Karpas-422 (cell line): ENCODE measurements at regions not wholly inside any gene's neighbourhood (a gene's known extent, or its start where the extent isn't known, plus 50 kb on each side); places are given as distances from the start of the nearest gene placed in this dataset.

Experiments used
- DNase-seq: peaks from one replicate; pipeline ENCODE4 v3.0.0-alpha.2; 2015
- H2AFZ ChIP-seq: fragments of 200-600 bp; sonication (generic); 2 replicates; pipeline ENCODE4 v1.6.1; 2014; ENCODE audit warnings: antibody characterized with exemption, low read length, mixed read lengths
- H3K27ac ChIP-seq: fragments of 200-600 bp; sonication (generic); 2 replicates; pipeline ENCODE4 v1.5.1; 2014; ENCODE audit warnings: mild to moderate bottlenecking, low read length, moderate library complexity
- H3K27me3 ChIP-seq: fragments of 200-600 bp; sonication (generic); 2 replicates; pipeline ENCODE4 v1.6.1; 2014; ENCODE audit warnings: low read length, mixed read lengths
- H3K36me3 ChIP-seq: fragments of 200-600 bp; sonication (generic); 2 replicates; pipeline ENCODE4 v1.6.1; 2014; ENCODE audit warnings: low read length, mixed read lengths; ENCODE audit not compliant: insufficient read depth
- H3K4me1 ChIP-seq: fragments of 200-600 bp; sonication (generic); 2 replicates; pipeline ENCODE4 v1.6.1; 2014; ENCODE audit warnings: mild to moderate bottlenecking, low read length, mixed read lengths
- H3K4me2 ChIP-seq: fragments of 200-600 bp; sonication (generic); 2 replicates; pipeline ENCODE4 v1.6.1; 2014; ENCODE audit warnings: low read length, low read depth, mild to moderate bottlenecking; ENCODE audit not compliant: poor library complexity, severe bottlenecking
- H3K4me3 ChIP-seq: fragments of 200-600 bp; sonication (generic); 2 replicates; pipeline ENCODE4 v1.5.1; 2014; ENCODE audit warnings: mild to moderate bottlenecking, antibody characterized with exemption, low read length, mixed read lengths
- H3K79me2 ChIP-seq: fragments of 200-600 bp; sonication (generic); 2 replicates; pipeline ENCODE4 v1.6.1; 2014; ENCODE audit warnings: mild to moderate bottlenecking, low read length, mixed read lengths
- H3K9ac ChIP-seq: fragments of 200-600 bp; sonication (generic); 2 replicates; pipeline ENCODE4 v1.6.0; 2014; ENCODE audit warnings: low read length
- H3K9me2 ChIP-seq: fragments of 200-600 bp; sonication (generic), shearing (Covaris generic); replicated peaks from 2 replicates; pipeline ENCODE4 v1.6.0; 2014; ENCODE audit warnings: mild to moderate bottlenecking, low read length, moderate library complexity; ENCODE audit not compliant: insufficient read depth
- H3K9me3 ChIP-seq: fragments of 300-700, 200-600 bp; sonication (generic); 2 replicates; pipeline ENCODE4 v1.6.1; 2014; ENCODE audit warnings: low read length, mixed read lengths
- H4K20me1 ChIP-seq: fragments of 200-600 bp; sonication (generic); 2 replicates; pipeline ENCODE4 v1.6.1; 2014; ENCODE audit warnings: mild to moderate bottlenecking, antibody characterized with exemption, low read length, low read depth; ENCODE audit not compliant: insufficient read depth

GRCh38 chr7:156089222-156089621 is 277.0 kb upstream of the SHH start:
- no peak for DNase-seq
- Histone ChIP-seq H3K4me3 (no peak overlapping the region), H3K9ac (no peak overlapping the region), H3K9me2 (no peaks in the 10 kb centered on the region), H4K20me1 (no peaks in the 10 kb centered on the region), H3K9me3 (no peaks in the 10 kb centered on the region), H3K79me2 (no peaks in the 10 kb centered on the region), H3K27me3 (no peaks in the 10 kb centered on the region), H3K4me1 (no peaks in the 10 kb centered on the region), H3K27ac (no peak overlapping the region), H2AFZ (no peak overlapping the region), H3K36me3 (no peaks in the 10 kb centered on the region), H3K4me2 (no peak overlapping the region)

DNA sequence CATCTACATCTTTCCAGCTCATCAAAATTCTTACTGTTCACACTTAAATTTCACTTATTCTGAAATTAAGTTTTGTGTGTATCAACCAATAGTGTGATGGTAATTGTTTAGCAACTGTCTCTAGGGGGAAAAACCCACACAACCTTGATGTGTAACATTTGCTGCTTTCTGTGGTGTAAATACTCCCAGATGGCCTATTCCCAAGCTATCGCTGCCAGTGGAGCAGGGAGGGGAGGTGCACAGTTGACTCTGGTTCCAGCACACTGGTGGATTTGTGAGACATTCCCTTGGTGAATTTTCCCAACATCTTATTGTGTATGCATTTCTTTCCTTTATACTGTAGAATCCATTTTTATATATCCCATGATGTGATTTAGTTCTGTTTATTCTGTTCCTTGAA is 275.9 kb upstream of the SHH start:
- Histone ChIP-seq H3K9me2 (no peaks in the 10 kb centered on the region), H3K4me1 (no peaks in the 10 kb centered on the region), H3K9me3 (no peaks in the 10 kb centered on the region), H3K27ac (no peak overlapping the region), H3K9ac (no peak overlapping the region), H2AFZ (no peak overlapping the region), H3K27me3 (no peaks in the 10 kb centered on the region), H3K4me3 (no peak overlapping the region), H3K4me2 (no peak overlapping the region), H3K36me3 (no peaks in the 10 kb centered on the region), H3K79me2 (no peaks in the 10 kb centered on the region), H4K20me1 (no peaks in the 10 kb centered on the region)
- no peak for DNase-seq

DNA sequence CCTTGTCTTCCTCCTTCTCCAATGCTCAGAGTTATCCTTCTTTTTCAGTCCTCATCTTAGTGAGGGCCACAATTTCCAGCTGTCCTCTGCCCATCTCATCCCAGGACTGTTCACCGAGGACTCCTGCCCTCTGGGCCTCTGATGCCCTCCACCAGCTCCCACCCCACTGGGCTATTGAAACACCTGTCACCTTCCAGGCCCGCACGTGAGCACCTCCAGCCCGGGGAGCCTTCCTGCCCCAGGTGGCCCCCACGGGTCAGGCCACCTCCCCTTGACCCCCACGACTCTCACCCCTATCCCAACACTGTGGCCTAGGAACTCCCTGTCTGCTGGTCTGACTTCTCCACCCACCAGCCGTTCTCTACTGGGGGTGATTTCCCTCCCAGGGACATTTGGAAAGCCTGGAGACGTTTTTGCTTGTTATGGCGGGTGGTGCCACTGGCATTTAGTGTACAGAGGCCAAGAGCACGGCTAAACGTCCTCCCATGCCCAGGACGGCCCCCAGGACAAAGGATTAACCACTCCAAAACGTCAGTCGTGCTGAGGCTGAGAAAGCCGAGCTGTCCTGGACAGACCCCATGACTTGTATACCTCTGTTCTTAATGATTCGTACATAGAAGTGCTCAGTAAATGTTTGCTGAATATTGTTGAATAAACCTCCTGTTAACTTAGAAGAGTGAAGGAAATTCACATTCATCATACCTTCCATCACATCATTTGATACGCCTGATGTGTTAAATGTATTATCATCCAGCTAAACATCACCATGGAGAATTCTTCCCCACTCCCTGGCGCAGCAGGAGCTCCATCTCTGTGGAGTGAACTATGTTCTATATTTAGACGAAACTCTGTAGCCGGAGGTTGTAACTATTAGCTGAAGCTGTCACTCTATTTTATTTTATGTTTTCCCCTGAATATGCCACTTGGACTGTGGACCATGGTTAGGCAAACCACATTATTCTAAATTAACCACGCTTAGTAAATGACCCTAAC is 270.1 kb upstream of the SHH start:
- Histone ChIP-seq H2AFZ (no peak overlapping the region), H3K9me2 (no peaks in the 10 kb centered on the region), H3K9me3 (no peaks in the 10 kb centered on the region), H3K79me2 (no peaks in the 10 kb centered on the region), H3K27me3 (no peaks in the 10 kb centered on the region), H3K27ac (no peak overlapping the region), H3K4me1 (no peaks in the 10 kb centered on the region), H4K20me1 (no peaks in the 10 kb centered on the region), H3K4me2 (no peak overlapping the region), H3K9ac (no peak overlapping the region), H3K36me3 (no peaks in the 10 kb centered on the region), H3K4me3 (no peak overlapping the region)
- DNase-seq: no peak

- H3K9me2 ChIP-seq: no peaks in the 10 kb centered on the region
- H3K4me3 ChIP-seq: no peak overlapping the region
- H3K36me3 ChIP-seq: no peaks in the 10 kb centered on the region
- no peaks in the 10 kb centered on the region for H4K20me1 ChIP-seq
- H3K4me1 ChIP-seq: no peaks in the 10 kb centered on the region
- DNase-seq: no peak
- H3K27ac ChIP-seq: no peak overlapping the region
- H3K27me3 ChIP-seq: no peaks in the 10 kb centered on the region
- no peaks in the 10 kb centered on the region for H3K79me2 ChIP-seq
- H2AFZ ChIP-seq: no peak overlapping the region
- H3K4me2 ChIP-seq: no peak overlapping the region
- no peak overlapping the region for H3K9ac ChIP-seq
- H3K9me3 ChIP-seq: no peaks in the 10 kb centered on the region
These were observed 268.3 kb upstream of the SHH start for GRCh38 chr7:156080596-156080995.

DNA sequence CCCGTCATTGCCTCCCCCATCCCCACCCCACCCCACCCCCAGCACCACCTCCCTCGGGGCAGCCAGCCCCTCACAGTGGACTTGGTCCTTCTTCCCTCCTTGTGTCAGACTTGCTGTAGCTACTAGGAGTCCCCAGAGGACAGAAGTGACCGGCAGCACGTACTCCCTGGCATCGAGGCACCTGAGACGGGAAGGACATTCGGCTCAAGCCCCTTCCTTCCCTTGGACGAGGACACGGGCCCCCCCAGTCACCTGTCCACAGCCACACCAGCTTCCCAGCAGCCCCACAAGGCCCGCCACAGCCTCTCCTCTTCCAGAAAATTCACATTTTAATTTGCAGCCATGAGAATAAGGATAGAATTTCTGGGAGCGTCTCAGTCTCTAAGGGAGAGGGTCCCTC is 267.8 kb upstream of the SHH start:
- no peaks in the 10 kb centered on the region for H3K79me2 ChIP-seq
- no peaks in the 10 kb centered on the region for H4K20me1 ChIP-seq
- no peak for DNase-seq
- no peak overlapping the region for H3K27ac ChIP-seq
- H3K4me2 ChIP-seq: no peak overlapping the region
- H3K4me1 ChIP-seq: no peaks in the 10 kb centered on the region
- no peaks in the 10 kb centered on the region for H3K9me2 ChIP-seq
- H3K27me3 ChIP-seq: no peaks in the 10 kb centered on the region
- no peaks in the 10 kb centered on the region for H3K36me3 ChIP-seq
- H2AFZ ChIP-seq: no peak overlapping the region
- H3K9me3 ChIP-seq: no peaks in the 10 kb centered on the region
- H3K4me3 ChIP-seq: no peak overlapping the region
- no peak overlapping the region for H3K9ac ChIP-seq

DNA sequence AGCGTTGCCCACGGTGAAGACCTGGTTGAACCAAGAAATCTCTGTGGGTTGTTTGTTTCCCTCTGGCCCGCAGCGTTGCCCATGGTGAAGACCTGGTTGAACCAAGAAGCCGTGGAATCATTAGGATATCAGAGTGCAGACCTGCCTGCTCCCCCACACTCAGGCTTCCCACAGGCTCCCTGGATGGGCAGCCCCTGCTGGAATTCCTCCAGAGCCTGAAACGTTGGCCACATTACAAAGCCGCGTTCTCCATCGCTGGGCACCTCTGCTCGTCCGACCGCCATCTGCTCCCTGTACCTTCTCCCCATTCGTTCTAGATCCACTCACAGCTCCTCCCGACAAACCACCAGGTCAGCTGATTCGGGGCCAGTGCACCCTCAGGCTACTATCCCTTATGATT is 266.9 kb upstream of the SHH start:
- no peak overlapping the region for H3K4me2 ChIP-seq
- no peaks in the 10 kb centered on the region for H3K9me2 ChIP-seq
- H3K36me3 ChIP-seq: no peaks in the 10 kb centered on the region
- H4K20me1 ChIP-seq: no peaks in the 10 kb centered on the region
- H3K27ac ChIP-seq: no peak overlapping the region
- no peaks in the 10 kb centered on the region for H3K9me3 ChIP-seq
- no peak overlapping the region for H2AFZ ChIP-seq
- DNase-seq: no peak
- H3K4me1 ChIP-seq: no peaks in the 10 kb centered on the region
- H3K27me3 ChIP-seq: no peaks in the 10 kb centered on the region
- no peak overlapping the region for H3K4me3 ChIP-seq
- no peaks in the 10 kb centered on the region for H3K79me2 ChIP-seq
- H3K9ac ChIP-seq: no peak overlapping the region

DNA sequence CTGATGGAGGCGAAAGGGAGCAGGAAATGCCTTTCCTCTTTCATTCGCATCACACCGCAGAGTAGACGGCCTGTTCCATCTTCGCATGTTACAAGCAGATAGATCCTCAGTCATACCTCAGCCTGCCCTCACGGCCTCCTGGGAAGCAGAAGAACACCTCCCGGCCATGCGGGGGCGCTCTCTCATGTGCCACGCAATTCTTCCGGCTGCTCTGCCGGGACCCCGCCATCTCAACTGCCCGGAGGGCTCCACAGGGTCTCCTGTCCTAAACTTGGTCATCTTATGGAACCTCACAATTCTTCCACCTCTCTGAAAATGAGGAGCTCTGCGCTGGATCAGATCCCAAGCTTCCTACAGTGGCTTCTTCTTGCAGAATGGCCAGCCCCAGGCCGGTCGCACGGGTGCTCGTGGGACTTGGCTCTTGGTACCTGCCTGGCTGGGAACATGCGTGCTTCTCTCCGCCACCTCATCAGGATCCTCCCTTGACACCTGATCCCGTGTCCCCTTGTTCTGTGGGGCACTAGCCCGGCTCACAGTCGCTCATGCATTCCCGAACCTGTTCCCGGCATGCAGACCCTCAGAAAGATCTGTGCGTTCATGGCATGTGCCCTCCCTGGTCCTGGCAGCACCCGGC is 262.8 kb upstream of the SHH start:
- no peak overlapping the region for H3K4me3 ChIP-seq
- H2AFZ ChIP-seq: no peak overlapping the region
- no peaks in the 10 kb centered on the region for H3K36me3 ChIP-seq
- H3K27ac ChIP-seq: no peak overlapping the region
- no peak overlapping the region for H3K9ac ChIP-seq
- no peaks in the 10 kb centered on the region for H3K79me2 ChIP-seq
- no peaks in the 10 kb centered on the region for H4K20me1 ChIP-seq
- no peaks in the 10 kb centered on the region for H3K27me3 ChIP-seq
- no peaks in the 10 kb centered on the region for H3K4me1 ChIP-seq
- H3K9me3 ChIP-seq: no peaks in the 10 kb centered on the region
- H3K9me2 ChIP-seq: no peaks in the 10 kb centered on the region
- peak; percentile 51 for DNase-seq
- no peak overlapping the region for H3K4me2 ChIP-seq

GRCh38 chr7:156074084-156074483 is 261.8 kb upstream of the SHH start:
- Histone ChIP-seq H3K36me3 (no peaks in the 10 kb centered on the region), H4K20me1 (no peaks in the 10 kb centered on the region), H3K79me2 (no peaks in the 10 kb centered on the region), H3K9me3 (no peaks in the 10 kb centered on the region), H3K27ac (no peak overlapping the region), H3K9me2 (no peaks in the 10 kb centered on the region), H3K4me3 (no peak overlapping the region), H2AFZ (no peak overlapping the region), H3K4me2 (no peak overlapping the region), H3K4me1 (no peaks in the 10 kb centered on the region), H3K9ac (no peak overlapping the region), H3K27me3 (no peaks in the 10 kb centered on the region)
- DNase-seq: no peak
